Neural progenitor cell (in vitro differentiated cells): ENCODE measurements at regions not wholly inside any gene's neighbourhood (a gene's known extent, or its start where the extent isn't known, plus 50 kb on each side); places are given as distances from the start of the nearest gene placed in this dataset.

Experiments used
- CTCF ChIP-seq: fragments of 200-600 bp; sonication (generic); IDR thresholded peaks from 2 replicates; pipeline ENCODE4 v1.5.1; 2017; ENCODE audit warnings: antibody characterized with exemption, mild to moderate bottlenecking
- EZH2 ChIP-seq: fragments of 200-600 bp; sonication (generic); IDR thresholded peaks from 2 replicates; pipeline ENCODE4 v1.6.1; 2017; ENCODE audit warnings: antibody characterized with exemption, mild to moderate bottlenecking, moderate library complexity
- EZH2phosphoT487 ChIP-seq: fragments of 200-600 bp; sonication (generic); IDR thresholded peaks from 2 replicates; pipeline ENCODE4 v1.6.1; 2017; ENCODE audit warnings: antibody characterized with exemption

GRCh38 chr4:149031399-149031798 lies 589.2 kb upstream of the NR3C2 start:
- TF ChIP-seq CTCF, result peak; percentile 50
- no peak for TF ChIP-seq EZH2phosphoT487
- TF ChIP-seq EZH2, result no peak
